PC-9 (cell line): ENCODE measurements at regions not wholly inside any gene's neighbourhood (a gene's known extent, or its start where the extent isn't known, plus 50 kb on each side); places are given as distances from the start of the nearest gene placed in this dataset.

Source experiments
- BruUV-seq: library from RNA; stranded (reverse); fragments of 400-500 nt; replicated peaks from 2 replicates; lab custom pipeline; 2021; lab: Mats Ljungman, UMichigan
- CTCF ChIA-PET: fragments of 300-600 bp; sonication (Branson Sonifier 250); formaldehyde crosslinking; loops from one replicate; lab custom pipeline; 2022; ENCODE audit warnings: antibody characterized with exemption; lab: Charles Lee
- POLR2A ChIA-PET: fragments of 300-600 bp; sonication (Branson Sonifier 250); formaldehyde crosslinking; loops from one replicate; lab custom pipeline; 2022; ENCODE audit warnings: antibody characterized with exemption; ENCODE audit not compliant: unreplicated experiment; lab: Charles Lee
- DNase-seq, 2 experiments: peaks; one replicate each; pipeline versions ENCODE4 v3.0.0 to v3.0.0-alpha.2; 2015 to 2022; ENCODE audit warnings: mixed read lengths in 1 of 2
- H2AFZ ChIP-seq: fragments of 200-600 bp; sonication (generic); 2 replicates; pipeline ENCODE4 v1.8.1; 2017; ENCODE audit warnings: antibody characterized with exemption
- H3F3A ChIP-seq: fragments of 200-600 bp; sonication (generic); 2 replicates; pipeline ENCODE4 v1.8.1; 2017; ENCODE audit warnings: antibody characterized with exemption, mild to moderate bottlenecking, low read depth; ENCODE audit not compliant: insufficient read depth
- H3K27ac ChIP-seq: fragments of 200-600 bp; sonication (generic); 2 replicates; pipeline ENCODE4 v1.6.1; 2016; ENCODE audit warnings: mixed run types
- H3K27me3 ChIP-seq: fragments of 200-600 bp; sonication (generic); 2 replicates; pipeline ENCODE4 v1.6.1; 2016; ENCODE audit warnings: low read depth, mixed run types; ENCODE audit not compliant: insufficient read depth
- H3K36me3 ChIP-seq: fragments of 200-600 bp; sonication (generic); 2 replicates; pipeline ENCODE4 v1.6.1; 2016; ENCODE audit warnings: low read depth, mixed run types
- H3K4me1 ChIP-seq: fragments of 200-600 bp; sonication (generic); replicated peaks from 2 replicates; pipeline ENCODE4 v1.6.1; 2016; ENCODE audit warnings: mixed run types; ENCODE audit not compliant: insufficient read depth
- H3K4me2 ChIP-seq: fragments of 200-600 bp; sonication (generic); 2 replicates; pipeline ENCODE4 v1.6.1; 2017; ENCODE audit warnings: mixed run types
- H3K4me3 ChIP-seq: fragments of 200-600 bp; sonication (generic); 2 replicates; pipeline ENCODE4 v1.6.1; 2016; ENCODE audit warnings: mixed run types
- H3K79me2 ChIP-seq: fragments of 200-600 bp; sonication (generic); 2 replicates; pipeline ENCODE4 v1.6.1; 2017; ENCODE audit warnings: low read depth, mixed run types
- H3K9me2 ChIP-seq: fragments of 200-600 bp; sonication (generic); 2 replicates; pipeline ENCODE4 v1.8.1; 2017; ENCODE audit warnings: mild to moderate bottlenecking; ENCODE audit not compliant: insufficient read depth
- H3K9me3 ChIP-seq: fragments of 200-600 bp; sonication (generic); 2 replicates; pipeline ENCODE4 v1.8.1; 2016; ENCODE audit warnings: low read depth; ENCODE audit not compliant: insufficient read depth
- H4K20me1 ChIP-seq: fragments of 200-600 bp; sonication (generic); 2 replicates; pipeline ENCODE4 v1.8.1; 2017; ENCODE audit not compliant: insufficient read depth
- CTCF ChIP-seq: fragments of 200-600 bp; sonication (generic); conservative IDR thresholded peaks from 2 replicates; pipeline ENCODE4 v1.6.1; 2017; ENCODE audit warnings: mixed run types, antibody characterized with exemption, mild to moderate bottlenecking, moderate library complexity
- EZH2 ChIP-seq: fragments of 200-600 bp; sonication (generic); IDR thresholded peaks from 2 replicates; pipeline ENCODE4 v1.8.0; 2017; ENCODE audit warnings: antibody characterized with exemption, low read depth
- intact Hi-C: fragments of 100-400 bp; cut with micrococcal nuclease; formaldehyde crosslinking; loops from one replicate; pipeline ENCODE4 v1.10.0; 2022; ENCODE audit not compliant: unreplicated experiment

- no peak for TF ChIP-seq EZH2
- no peak for TF ChIP-seq CTCF
- Histone ChIP-seq H3F3A (no peaks in the 10 kb centered on the region), H3K9me2 (no peaks in the 10 kb centered on the region), H3K79me2 (no peaks in the 10 kb centered on the region), H3K9me3 (no peaks in the 10 kb centered on the region), H3K27me3 (no peaks in the 10 kb centered on the region), H3K4me1 (no peaks in the 10 kb centered on the region), H3K4me2 (no peak overlapping the region), H3K27ac (no peak overlapping the region), H4K20me1 (no peaks in the 10 kb centered on the region), H3K36me3 (no peaks in the 10 kb centered on the region), H2AFZ (no peak overlapping the region), H3K4me3 (no peak overlapping the region)
- no TSS peak for BruUV-seq
- ChIA-PET POLR2A (no interaction called here), CTCF (no interaction called here)
- intact Hi-C loops, result loop anchor here (10.0 kb wide), 1 partner anchor 195 kb away; the partner anchor contains the start of genes DOCK4 and ZNF277
- DNase-seq, result no peak
These were observed 50.8 kb upstream of the IFRD1 start for GRCh38 chr7:112399501-112399900.

- no peak for DNase-seq
- Histone ChIP-seq H3K36me3 (no peaks in the 10 kb centered on the region), H3K9me3 (no peaks in the 10 kb centered on the region), H3K79me2 (no peaks in the 10 kb centered on the region), H3K27me3 (no peaks in the 10 kb centered on the region), H3K4me1 (no peaks in the 10 kb centered on the region), H3K9me2 (no peaks in the 10 kb centered on the region), H3F3A (no peaks in the 10 kb centered on the region), H2AFZ (no peak overlapping the region), H3K4me3 (no peak overlapping the region), H3K27ac (no peak overlapping the region), H4K20me1 (no peaks in the 10 kb centered on the region), H3K4me2 (no peak overlapping the region)
- intact Hi-C loops, result no loop called here
- TF ChIP-seq EZH2 (no peak), CTCF (no peak)
- ChIA-PET CTCF (no interaction called here), POLR2A (interaction anchor here (0.6 kb wide), 1 partner anchor 49 kb away, joined by 5 read pairs; no protein-coding TSS in a partner anchor)
- BruUV-seq, result no TSS peak
These were observed 50.1 kb upstream of the IFRD1 start for GRCh38 chr7:112400141-112400540.
